GM20000 (cell line): ENCODE measurements at regions not wholly inside any gene's neighbourhood (a gene's known extent, or its start where the extent isn't known, plus 50 kb on each side); places are given as distances from the start of the nearest gene placed in this dataset.
A peak's percentile ranks its signal among the peaks of the same experiment; 100 is the strongest.

Experiments
- DNase-seq: peaks from one replicate; pipeline ENCODE4 v3.0.0; 2012; ENCODE audit warnings: low spot score
- CTCF ChIP-seq: IDR thresholded peaks from 2 replicates; pipeline ENCODE4 v1.5.1; 2012; ENCODE audit warnings: mild to moderate bottlenecking, control low read depth; ENCODE audit errors: extremely low read depth, missing control alignments

- no peak for DNase-seq
- no peak for TF ChIP-seq CTCF
These were observed 110.6 kb upstream of the PPARGC1A start for GRCh38 chr4:24000470-24000831.

GRCh38 chr4:23999714-24000469 lies 110.0 kb upstream of the PPARGC1A start:
- no peak for DNase-seq
- TF ChIP-seq CTCF, result no peak

- peak; percentile 1 for DNase-seq
- no peak for TF ChIP-seq CTCF
These were observed 103.5 kb upstream of the PPARGC1A start for GRCh38 chr4:23993373-23993772.

- DNase-seq, result no peak
- TF ChIP-seq CTCF, result no peak
These were observed 101.6 kb upstream of the PPARGC1A start for GRCh38 chr4:23991444-23991843.

- DNase-seq, result no peak
- no peak for TF ChIP-seq CTCF
These were observed 96.4 kb upstream of the PPARGC1A start for GRCh38 chr4:23986270-23986669.

GRCh38 chr4:23981328-23981727 lies 91.5 kb upstream of the PPARGC1A start:
- DNase-seq, result no peak

GRCh38 chr4:23979534-23979933 lies 89.7 kb upstream of the PPARGC1A start:
- TF ChIP-seq CTCF, result no peak
- no peak for DNase-seq

More at GRCh38 chr4:23981328-23981727, 91.5 kb upstream of the PPARGC1A start:
- no peak for TF ChIP-seq CTCF
